Frontal cortex (tissue), 3 donors: ENCODE measurements at regions not wholly inside any gene's neighbourhood (a gene's known extent, or its start where the extent isn't known, plus 50 kb on each side); places are given as distances from the start of the nearest gene placed in this dataset.

Experiments
- DNase-seq, 2 donors: peaks; one replicate each; pipeline ENCODE4 v3.0.0; 2012; ENCODE audit warnings: low spot score in 2 of 2
- FAIRE-seq: peaks from 2 replicates; lab custom pipeline; 2012; peaks lifted over from hg19 to GRCh38; lab: Jason Lieb, UNC
- donor health status: control.
- donor health status: control.
- donor health status: control.

GRCh38 chr3:152944671-152945070 lies 109.7 kb downstream of the P2RY1 start:
- FAIRE-seq (no peak), DNase-seq (no peak)

GRCh38 chr3:152945556-152945955 lies 110.6 kb downstream of the P2RY1 start:
- FAIRE-seq (no peak), DNase-seq (no peak)

- DNase-seq (no peak), FAIRE-seq (no peak)
Observed at GRCh38 chr3:152957491-152957890, 122.6 kb downstream of the P2RY1 start.

GRCh38 chr3:152959307-152959706 lies 124.4 kb downstream of the P2RY1 start:
- no peak for FAIRE-seq
- DNase-seq, result no peak

- no peak for FAIRE-seq
Observed at GRCh38 chr3:152960684-152961083, 125.8 kb downstream of the P2RY1 start.

GRCh38 chr3:152961323-152961722 lies 126.4 kb downstream of the P2RY1 start:
- FAIRE-seq, result no peak
- DNase-seq, result peak in 1 of 2 donors; percentile 8

More at GRCh38 chr3:152960684-152961083, 125.8 kb downstream of the P2RY1 start:
- DNase-seq, result no peak

- FAIRE-seq (no peak), DNase-seq (no peak)
Observed at GRCh38 chr3:152964911-152965609, 130.1 kb downstream of the P2RY1 start.

GRCh38 chr3:152968388-152969024 lies 133.6 kb downstream of the P2RY1 start:
- no peak for FAIRE-seq
- no peak for DNase-seq

GRCh38 chr3:152969557-152970300 lies 134.8 kb downstream of the P2RY1 start:
- FAIRE-seq (no peak), DNase-seq (no peak)

GRCh38 chr3:152970851-152971250 lies 135.9 kb downstream of the P2RY1 start:
- DNase-seq (no peak), FAIRE-seq (no peak)

GRCh38 chr3:152971880-152972279 lies 136.9 kb downstream of the P2RY1 start:
- DNase-seq (no peak), FAIRE-seq (no peak)

GRCh38 chr3:152973575-152973974 lies 138.6 kb downstream of the P2RY1 start:
- FAIRE-seq, result no peak
- DNase-seq, result no peak

GRCh38 chr3:152976239-152976638 lies 141.3 kb downstream of the P2RY1 start:
- DNase-seq (no peak), FAIRE-seq (no peak)

- DNase-seq (no peak), FAIRE-seq (no peak)
Observed at GRCh38 chr3:152977366-152977765, 142.4 kb downstream of the P2RY1 start.

- DNase-seq (no peak), FAIRE-seq (no peak)
Observed at GRCh38 chr3:152978152-152978551, 143.2 kb downstream of the P2RY1 start.

- DNase-seq, result no peak
- no peak for FAIRE-seq
Observed at GRCh38 chr3:152997526-152997925, 162.6 kb downstream of the P2RY1 start.

GRCh38 chr3:152998591-152998990 lies 163.4 kb upstream of the RAP2B start:
- no peak for FAIRE-seq
- DNase-seq, result no peak

GRCh38 chr3:153000325-153000724 lies 161.7 kb upstream of the RAP2B start:
- no peak for DNase-seq
- FAIRE-seq, result no peak

GRCh38 chr3:153001210-153002078 lies 160.6 kb upstream of the RAP2B start:
- FAIRE-seq, result no peak

GRCh38 chr3:153003441-153003840 lies 158.6 kb upstream of the RAP2B start:
- FAIRE-seq, result no peak

More at GRCh38 chr3:153001210-153002078, 160.6 kb upstream of the RAP2B start:
- no peak for DNase-seq

More at GRCh38 chr3:153003441-153003840, 158.6 kb upstream of the RAP2B start:
- no peak for DNase-seq
